H9 (cell line): ENCODE measurements at regions not wholly inside any gene's neighbourhood (a gene's known extent, or its start where the extent isn't known, plus 50 kb on each side); places are given as distances from the start of the nearest gene placed in this dataset.

Experiments
- DNase-seq: peaks from one replicate; pipeline ENCODE4 v3.0.0-alpha.2; 2017
- H2AFZ ChIP-seq: one replicate; pipeline ENCODE4 v1.6.1; 2013; ENCODE audit warnings: mild to moderate bottlenecking, low read length, control low read depth, moderate library complexity
- H2AK5ac ChIP-seq: 2 replicates; pipeline ENCODE4 v1.6.1; 2013; ENCODE audit warnings: low read length, control low read depth, mixed read lengths; ENCODE audit not compliant: insufficient read length
- H2BK120ac ChIP-seq: one replicate; pipeline ENCODE4 v1.6.1; 2013; ENCODE audit warnings: low read depth, mild to moderate bottlenecking, low read length, control low read depth, inconsistent platforms; ENCODE audit not compliant: poor library complexity, severe bottlenecking
- H2BK12ac ChIP-seq: 2 replicates; pipeline ENCODE4 v1.6.1; 2013; ENCODE audit warnings: low read length, control low read depth, mixed read lengths, low read depth; ENCODE audit not compliant: insufficient read length
- H2BK15ac ChIP-seq: 2 replicates; pipeline ENCODE4 v1.6.1; 2013; ENCODE audit warnings: low read depth, low read length, control low read depth
- H2BK20ac ChIP-seq: one replicate; pipeline ENCODE4 v1.6.1; 2013; ENCODE audit warnings: low read depth, mild to moderate bottlenecking, low read length, control low read depth, inconsistent platforms; ENCODE audit not compliant: poor library complexity, severe bottlenecking
- H2BK5ac ChIP-seq: 2 replicates; pipeline ENCODE4 v1.6.1; 2013; ENCODE audit warnings: low read length, control low read depth, mixed read lengths; ENCODE audit not compliant: insufficient read length
- H3K14ac ChIP-seq: 2 replicates; pipeline ENCODE4 v1.6.1; 2013; ENCODE audit warnings: low read length, control low read depth; ENCODE audit not compliant: insufficient read depth
- H3K18ac ChIP-seq: 2 replicates; pipeline ENCODE4 v1.6.1; 2013; ENCODE audit warnings: low read depth, mild to moderate bottlenecking, mixed read lengths, low read length, control low read depth; ENCODE audit not compliant: insufficient read length
- H3K23ac ChIP-seq: 2 replicates; pipeline ENCODE4 v1.6.1; 2013; ENCODE audit warnings: low read length, control low read depth, mixed read lengths, low read depth; ENCODE audit not compliant: insufficient read length
- H3K23me2 ChIP-seq: 2 replicates; pipeline ENCODE4 v1.6.1; 2013; ENCODE audit warnings: low read depth, mild to moderate bottlenecking, mixed read lengths, low read length, control low read depth; ENCODE audit not compliant: insufficient read length, poor library complexity, severe bottlenecking
- H3K27ac ChIP-seq: 2 replicates; pipeline ENCODE4 v1.5.1; 2013; ENCODE audit warnings: low read length, control low read depth, mixed read lengths, low read depth; ENCODE audit not compliant: insufficient read length
- H3K27me3 ChIP-seq: 2 replicates; pipeline ENCODE4 v1.6.1; 2013; ENCODE audit warnings: low read length, control low read depth, inconsistent platforms; ENCODE audit not compliant: insufficient read depth
- H3K4ac ChIP-seq: 2 replicates; pipeline ENCODE4 v1.6.1; 2013; ENCODE audit warnings: low read depth, mild to moderate bottlenecking, control low read depth, inconsistent platforms, low read length, moderate library complexity
- H3K4me1 ChIP-seq: 2 replicates; pipeline ENCODE4 v1.6.1; 2013; ENCODE audit warnings: low read length, control low read depth, inconsistent platforms; ENCODE audit not compliant: insufficient read depth
- H3K4me2 ChIP-seq: 2 replicates; pipeline ENCODE4 v1.6.1; 2013; ENCODE audit warnings: low read length, control low read depth, mixed read lengths; ENCODE audit not compliant: insufficient read length, insufficient read depth
- H3K56ac ChIP-seq: 2 replicates; pipeline ENCODE4 v1.6.1; 2013; ENCODE audit warnings: low read depth, mild to moderate bottlenecking, mixed read lengths, low read length, control low read depth; ENCODE audit not compliant: insufficient read length
- H3K79me1 ChIP-seq: 2 replicates; pipeline ENCODE4 v1.6.1; 2013; ENCODE audit warnings: low read depth, mild to moderate bottlenecking, moderate library complexity, low read length, control low read depth, inconsistent platforms; ENCODE audit not compliant: insufficient read depth, poor library complexity, severe bottlenecking
- H3K79me2 ChIP-seq: 2 replicates; pipeline ENCODE4 v1.6.1; 2013; ENCODE audit warnings: low read length, control low read depth, inconsistent platforms; ENCODE audit not compliant: insufficient read depth
- H3K9ac ChIP-seq: 2 replicates; pipeline ENCODE4 v1.6.1; 2013; ENCODE audit warnings: low read length, control low read depth, mixed read lengths; ENCODE audit not compliant: insufficient read length; ENCODE audit errors: extremely low read depth
- H3K9me3 ChIP-seq: one replicate; pipeline ENCODE4 v1.6.1; 2013; ENCODE audit warnings: low read depth, low read length, inconsistent platforms; ENCODE audit not compliant: control insufficient read depth
- H3T11ph ChIP-seq: one replicate; pipeline ENCODE4 v1.6.1; 2013; ENCODE audit warnings: mild to moderate bottlenecking, low read length, control low read depth, inconsistent platforms
- H4K20me1 ChIP-seq: one replicate; pipeline ENCODE4 v1.6.1; 2013; ENCODE audit not compliant: control insufficient read depth, insufficient read length, insufficient read depth
- H4K5ac ChIP-seq: 2 replicates; pipeline ENCODE4 v1.6.1; 2013; ENCODE audit warnings: low read depth, mild to moderate bottlenecking, mixed read lengths, low read length, control low read depth; ENCODE audit not compliant: insufficient read length
- H4K8ac ChIP-seq: replicated peaks from 2 replicates; pipeline ENCODE4 v1.6.1; 2013; ENCODE audit warnings: low read length, control low read depth, mixed read lengths, low read depth; ENCODE audit not compliant: insufficient read length
- H4K91ac ChIP-seq: 2 replicates; pipeline ENCODE4 v1.6.1; 2013; ENCODE audit warnings: low read depth, mild to moderate bottlenecking, moderate library complexity, mixed read lengths, low read length, control low read depth; ENCODE audit not compliant: insufficient read length
- H3K27ac Mint-ChIP-seq, 3 experiments: 2 replicates in 2 of 3; 3 replicates in 1 of 3; pipeline ENCODE4 v1.8.0; 2020 to 2021; ENCODE audit warnings: mixed read lengths in 3 of 3, mild to moderate bottlenecking in 1 of 3, moderate library complexity in 1 of 3
- H3K27me3 Mint-ChIP-seq: 2 replicates; pipeline ENCODE4 v1.8.0; 2021; ENCODE audit warnings: low read depth, mild to moderate bottlenecking, moderate library complexity, mixed read lengths
- H3K36me3 Mint-ChIP-seq, 3 experiments: 2 replicates in 2 of 3; 3 replicates in 1 of 3; pipeline ENCODE4 v1.8.0; 2020 to 2021; ENCODE audit warnings: low read depth in 3 of 3, mixed read lengths in 3 of 3; ENCODE audit not compliant: insufficient read depth in 1 of 3
- H3K4me1 Mint-ChIP-seq, 2 experiments: 2 replicates each; pipeline ENCODE4 v1.8.0; 2020; ENCODE audit warnings: mixed read lengths in 2 of 2
- H3K4me3 Mint-ChIP-seq, 2 experiments: 2 replicates in 1 of 2; 3 replicates in 1 of 2; pipeline ENCODE4 v1.8.0; 2020 to 2021; ENCODE audit warnings: mild to moderate bottlenecking in 2 of 2, mixed read lengths in 2 of 2, moderate library complexity in 1 of 2
- H3K9me3 Mint-ChIP-seq, 2 experiments: 2 replicates in 1 of 2; 3 replicates in 1 of 2; pipeline ENCODE4 v1.8.0; 2020; ENCODE audit warnings: mild to moderate bottlenecking in 2 of 2, mixed read lengths in 2 of 2, moderate library complexity in 1 of 2
- WGBS: extraction: QIAGEN DNeasy Blood & Tissue Kit; methylation state at CpG from one replicate; pipeline ENCODE4 v1.1.7; 2013; ENCODE audit warnings: missing lambda C conversion rate, low lambda C conversion rate, mixed read lengths; ENCODE audit not compliant: insufficient read length; ENCODE audit errors: extremely low coverage; 5-methylcytosine and 5-hydroxymethylcytosine counted together
- TF ChIP-seq, protein P1 (sequence below): fragments of 200-600 bp; sonication (generic); conservative IDR thresholded peaks from 3 replicates; pipeline ENCODE4 v1.8.0; 2021; ENCODE audit warnings: antibody characterized with exemption, mild to moderate bottlenecking

DNA sequence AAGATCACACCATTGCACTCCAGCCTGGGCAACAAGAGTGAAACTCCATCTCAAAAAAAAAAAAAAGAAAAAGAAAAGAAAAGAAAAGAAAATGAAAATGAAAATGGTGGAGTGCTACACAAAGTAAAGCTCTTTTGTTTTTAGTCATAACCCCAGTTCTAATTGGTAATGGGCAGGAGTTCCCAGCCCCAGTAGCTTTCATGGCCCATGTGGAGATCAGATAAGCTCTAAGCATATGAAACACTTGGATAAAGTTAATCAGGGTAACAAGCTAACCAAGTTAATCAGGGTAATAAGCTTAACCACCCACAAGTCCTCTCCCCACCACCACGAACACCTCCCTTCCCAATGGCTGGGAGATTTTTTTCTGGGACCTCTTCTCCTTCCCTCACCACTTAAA, 240.8 kb downstream of the BCL11A start:
- Mint-ChIP-seq H3K36me3 (no peaks in the 10 kb centered on the region), H3K4me1 (peaks cover 12 to 21% of the 10 kb centered on the region in 2 experiments), H3K27ac (no peak overlapping the region), H3K27me3 (peaks cover 5% of the 10 kb centered on the region), H3K4me3 (no peak overlapping the region), H3K9me3 (no peaks in the 10 kb centered on the region)
- Histone ChIP-seq H3K23me2 (no peaks in the 10 kb centered on the region), H3K4me2 (no peak overlapping the region), H2BK5ac (no peak overlapping the region), H4K5ac (no peak overlapping the region), H3K18ac (no peak overlapping the region), H3K27ac (no peak overlapping the region), H3K79me1 (no peaks in the 10 kb centered on the region), H2BK15ac (no peak overlapping the region), H3K4ac (no peak overlapping the region), H2BK20ac (no peak overlapping the region), H4K91ac (no peak overlapping the region), H2AFZ (no peak overlapping the region), H3K23ac (no peak overlapping the region), H3T11ph (no peak overlapping the region), H3K79me2 (no peaks in the 10 kb centered on the region), H4K8ac (no peak overlapping the region), H3K27me3 (no peaks in the 10 kb centered on the region), H3K4me1 (no peaks in the 10 kb centered on the region), H2BK12ac (no peak overlapping the region), H2AK5ac (no peak overlapping the region), H3K56ac (no peak overlapping the region), H4K20me1 (no peaks in the 10 kb centered on the region), H3K9me3 (no peaks in the 10 kb centered on the region), H2BK120ac (no peak overlapping the region), H3K14ac (no peak overlapping the region), H3K9ac (no peak overlapping the region)
- TF ChIP-seq, protein P1, sequence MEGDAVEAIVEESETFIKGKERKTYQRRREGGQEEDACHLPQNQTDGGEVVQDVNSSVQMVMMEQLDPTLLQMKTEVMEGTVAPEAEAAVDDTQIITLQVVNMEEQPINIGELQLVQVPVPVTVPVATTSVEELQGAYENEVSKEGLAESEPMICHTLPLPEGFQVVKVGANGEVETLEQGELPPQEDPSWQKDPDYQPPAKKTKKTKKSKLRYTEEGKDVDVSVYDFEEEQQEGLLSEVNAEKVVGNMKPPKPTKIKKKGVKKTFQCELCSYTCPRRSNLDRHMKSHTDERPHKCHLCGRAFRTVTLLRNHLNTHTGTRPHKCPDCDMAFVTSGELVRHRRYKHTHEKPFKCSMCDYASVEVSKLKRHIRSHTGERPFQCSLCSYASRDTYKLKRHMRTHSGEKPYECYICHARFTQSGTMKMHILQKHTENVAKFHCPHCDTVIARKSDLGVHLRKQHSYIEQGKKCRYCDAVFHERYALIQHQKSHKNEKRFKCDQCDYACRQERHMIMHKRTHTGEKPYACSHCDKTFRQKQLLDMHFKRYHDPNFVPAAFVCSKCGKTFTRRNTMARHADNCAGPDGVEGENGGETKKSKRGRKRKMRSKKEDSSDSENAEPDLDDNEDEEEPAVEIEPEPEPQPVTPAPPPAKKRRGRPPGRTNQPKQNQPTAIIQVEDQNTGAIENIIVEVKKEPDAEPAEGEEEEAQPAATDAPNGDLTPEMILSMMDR = no peak
- no peak for DNase-seq
- WGBS = no CpG with 5 or more reads among the region's 1 CpG
